ENCODE measurements at regions not wholly inside any gene's neighbourhood (a gene's known extent, or its start where the extent isn't known, plus 50 kb on each side); places are given as distances from the start of the nearest gene placed in this dataset.

DNA sequence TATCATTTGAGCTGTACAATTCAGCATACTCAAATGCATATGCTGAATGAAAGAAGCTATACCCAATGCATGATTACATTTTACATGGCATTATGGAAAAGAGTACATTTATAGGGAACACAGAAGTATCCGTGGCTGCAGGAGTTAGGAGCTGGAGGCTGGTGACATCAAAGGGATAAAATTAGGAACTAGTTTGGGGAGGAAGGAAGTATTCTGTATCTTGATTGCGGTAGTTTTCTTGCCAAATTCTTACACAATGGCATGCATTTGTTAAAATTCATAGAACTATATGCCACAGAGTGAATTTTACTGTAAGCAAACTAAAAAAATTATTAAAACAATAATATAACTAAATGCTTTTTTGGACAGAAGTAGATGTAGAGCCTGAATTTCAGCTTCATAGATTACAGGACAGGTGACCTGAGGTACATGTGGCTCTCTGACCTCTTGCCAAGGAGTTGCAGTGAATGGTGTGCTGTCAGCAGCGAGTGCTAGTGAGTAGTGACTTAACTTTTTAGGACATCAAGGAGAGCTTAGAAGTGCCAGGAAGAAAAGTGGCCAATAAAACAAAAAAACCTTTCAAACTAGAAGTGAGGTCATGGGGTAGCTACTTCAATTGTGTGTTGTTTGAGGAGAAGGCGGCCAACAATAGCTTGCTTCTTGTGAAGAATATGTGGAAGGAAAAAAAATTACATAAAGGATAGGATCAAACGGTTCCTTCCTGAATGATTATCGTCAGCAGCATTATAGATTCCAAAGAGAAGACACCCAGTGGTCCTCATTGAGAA is 514.9 kb upstream of the CLINT1 start:
- FAIRE-seq, result peak; percentile 63
- Histone ChIP-seq H3K9me1 (ENCODE audit: control insufficient read depth, extremely low read depth, insufficient read depth, low read length) (no peaks in the 10 kb centered on the region), H2AFZ (ENCODE audit: control insufficient read depth, low read length) (no peak overlapping the region), H3K4me2 (ENCODE audit: control insufficient read depth, extremely low read depth, insufficient read depth, low read depth, low read length) (no peak overlapping the region), H3K4me3 (ENCODE audit: control insufficient read depth in 2 of 3, extremely low read depth in 1 of 3, insufficient read depth in 2 of 3, low read depth in 1 of 3, low read length in 3 of 3) (no peak overlapping the region), H3K79me2 (ENCODE audit: control insufficient read depth, insufficient read depth, low read length) (no peaks in the 10 kb centered on the region), H3K9me3 (ENCODE audit: control insufficient read depth, low read depth, low read length) (no peaks in the 10 kb centered on the region), H4K20me1 (ENCODE audit: control insufficient read depth, extremely low read depth, insufficient read depth, low read length) (no peaks in the 10 kb centered on the region), H3K36me3 (ENCODE audit: control insufficient read depth in 2 of 2, extremely low read depth in 1 of 2, insufficient read depth in 2 of 2, low read length in 2 of 2) (no peaks in the 10 kb centered on the region), H3K4me1 (ENCODE audit: control insufficient read depth, extremely low read depth, insufficient read depth, low read length) (no peaks in the 10 kb centered on the region), H3K27ac (ENCODE audit: control insufficient read depth, insufficient read depth, low read length) (no peak overlapping the region), H3K9ac (ENCODE audit: control insufficient read depth, extremely low read depth, insufficient read depth, low read length) (no peak overlapping the region), H3K27me3 (ENCODE audit: control insufficient read depth, extremely low read depth, insufficient read depth, low read length) (no peaks in the 10 kb centered on the region)
- dilution Hi-C loops (cut with MboI; ENCODE audit: extremely low pct_ligation_motif_present, low sequenced_read_pairs), result no loop called here
- no peak for TF ChIP-seq EZH2 (IDR thresholded peaks at IDR 0.05; ENCODE audit: low read length)
- TF ChIP-seq, protein P1, sequence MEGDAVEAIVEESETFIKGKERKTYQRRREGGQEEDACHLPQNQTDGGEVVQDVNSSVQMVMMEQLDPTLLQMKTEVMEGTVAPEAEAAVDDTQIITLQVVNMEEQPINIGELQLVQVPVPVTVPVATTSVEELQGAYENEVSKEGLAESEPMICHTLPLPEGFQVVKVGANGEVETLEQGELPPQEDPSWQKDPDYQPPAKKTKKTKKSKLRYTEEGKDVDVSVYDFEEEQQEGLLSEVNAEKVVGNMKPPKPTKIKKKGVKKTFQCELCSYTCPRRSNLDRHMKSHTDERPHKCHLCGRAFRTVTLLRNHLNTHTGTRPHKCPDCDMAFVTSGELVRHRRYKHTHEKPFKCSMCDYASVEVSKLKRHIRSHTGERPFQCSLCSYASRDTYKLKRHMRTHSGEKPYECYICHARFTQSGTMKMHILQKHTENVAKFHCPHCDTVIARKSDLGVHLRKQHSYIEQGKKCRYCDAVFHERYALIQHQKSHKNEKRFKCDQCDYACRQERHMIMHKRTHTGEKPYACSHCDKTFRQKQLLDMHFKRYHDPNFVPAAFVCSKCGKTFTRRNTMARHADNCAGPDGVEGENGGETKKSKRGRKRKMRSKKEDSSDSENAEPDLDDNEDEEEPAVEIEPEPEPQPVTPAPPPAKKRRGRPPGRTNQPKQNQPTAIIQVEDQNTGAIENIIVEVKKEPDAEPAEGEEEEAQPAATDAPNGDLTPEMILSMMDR (optimal IDR thresholded peaks at IDR 0.05 in 1 of 3, IDR thresholded peaks at IDR 0.05 in 1 of 3, conservative IDR thresholded peaks at IDR 0.05 in 1 of 3; ENCODE audit: extremely low read depth in 1 of 3, insufficient read depth in 2 of 3, low read length in 3 of 3), result no peak
- no peak for DNase-seq (ENCODE audit: low read depth, low spot score)

DNA sequence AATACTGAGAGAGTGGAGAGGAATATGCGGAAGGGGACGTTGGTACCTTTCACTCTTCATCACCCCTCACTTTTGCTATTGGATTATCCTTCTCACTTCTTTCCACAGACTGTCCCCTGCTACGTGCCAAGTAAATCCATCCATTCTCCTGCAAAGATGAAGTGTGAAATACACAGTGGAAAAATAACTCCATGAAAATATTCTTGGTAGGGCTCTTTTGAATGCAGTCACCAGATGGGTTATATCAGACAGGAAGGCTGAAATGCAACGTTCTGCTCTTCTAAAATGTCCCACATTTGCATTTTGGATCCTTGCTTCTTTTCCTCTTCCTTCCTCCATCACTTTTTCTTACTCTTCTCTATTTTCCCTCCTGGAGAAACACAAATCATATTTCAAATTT is 510.3 kb upstream of the CLINT1 start:
- Histone ChIP-seq H3K27me3 (ENCODE audit: control insufficient read depth, extremely low read depth, insufficient read depth, low read length) (no peaks in the 10 kb centered on the region), H2AFZ (ENCODE audit: control insufficient read depth, low read length) (no peak overlapping the region), H3K4me1 (ENCODE audit: control insufficient read depth, extremely low read depth, insufficient read depth, low read length) (no peaks in the 10 kb centered on the region), H3K36me3 (ENCODE audit: control insufficient read depth in 2 of 2, extremely low read depth in 1 of 2, insufficient read depth in 2 of 2, low read length in 2 of 2) (no peaks in the 10 kb centered on the region), H3K9ac (ENCODE audit: control insufficient read depth, extremely low read depth, insufficient read depth, low read length) (no peak overlapping the region), H3K9me3 (ENCODE audit: control insufficient read depth, low read depth, low read length) (no peaks in the 10 kb centered on the region), H3K9me1 (ENCODE audit: control insufficient read depth, extremely low read depth, insufficient read depth, low read length) (no peaks in the 10 kb centered on the region), H3K27ac (ENCODE audit: control insufficient read depth, insufficient read depth, low read length) (no peak overlapping the region), H3K79me2 (ENCODE audit: control insufficient read depth, insufficient read depth, low read length) (no peaks in the 10 kb centered on the region), H3K4me3 (ENCODE audit: control insufficient read depth in 2 of 3, extremely low read depth in 1 of 3, insufficient read depth in 2 of 3, low read depth in 1 of 3, low read length in 3 of 3) (no peak overlapping the region), H4K20me1 (ENCODE audit: control insufficient read depth, extremely low read depth, insufficient read depth, low read length) (no peaks in the 10 kb centered on the region), H3K4me2 (ENCODE audit: control insufficient read depth, extremely low read depth, insufficient read depth, low read depth, low read length) (no peak overlapping the region)
- TF ChIP-seq, protein P1 (optimal IDR thresholded peaks at IDR 0.05 in 1 of 3, IDR thresholded peaks at IDR 0.05 in 1 of 3, conservative IDR thresholded peaks at IDR 0.05 in 1 of 3; ENCODE audit: extremely low read depth in 1 of 3, insufficient read depth in 2 of 3, low read length in 3 of 3), result no peak
- TF ChIP-seq EZH2 (IDR thresholded peaks at IDR 0.05; ENCODE audit: low read length), result no peak
- dilution Hi-C loops (cut with MboI; ENCODE audit: extremely low pct_ligation_motif_present, low sequenced_read_pairs), result no loop called here
- DNase-seq (ENCODE audit: low read depth, low spot score), result no peak
- no peak for FAIRE-seq

Measured in keratinocyte (primary cell).